Mammary epithelial cell (primary cell): ENCODE measurements at regions not wholly inside any gene's neighbourhood (a gene's known extent, or its start where the extent isn't known, plus 50 kb on each side); places are given as distances from the start of the nearest gene placed in this dataset.

Source experiments
- EZH2 ChIP-seq: IDR thresholded peaks from 2 replicates; pipeline ENCODE4 v1.6.1; 2012; ENCODE audit warnings: low read length, inconsistent platforms, borderline replicate concordance
- TF ChIP-seq, protein P1 (sequence below), 2 donors: IDR thresholded peaks in 1 of 2; conservative IDR thresholded peaks in 1 of 2; 2 replicates each; pipeline ENCODE4 v1.5.1; 2011 to 2012; ENCODE audit warnings: inconsistent platforms in 2 of 2, low read length in 2 of 2, mild to moderate bottlenecking in 2 of 2, control low read depth in 1 of 2, low read depth in 1 of 2; ENCODE audit not compliant: insufficient read depth in 1 of 2; ENCODE audit errors: extremely low read depth in 1 of 2

DNA sequence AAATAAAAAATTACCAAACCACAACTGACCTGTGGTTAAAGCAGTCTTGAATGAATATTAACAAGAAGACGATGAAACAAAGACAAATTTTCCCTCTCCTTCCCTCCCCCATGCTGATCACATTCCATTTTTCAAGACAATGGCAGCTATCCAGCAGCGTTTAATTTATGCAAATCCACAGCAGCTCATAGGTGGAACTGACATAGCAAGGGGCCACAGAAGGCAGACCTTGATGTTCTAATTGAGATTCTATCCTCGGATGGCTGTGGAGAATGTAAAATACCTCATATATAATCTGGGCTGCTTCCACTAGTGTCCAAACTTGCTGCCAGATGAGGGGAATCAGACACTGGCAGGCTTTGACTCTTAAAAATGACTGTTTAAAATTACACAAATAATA is 211.5 kb downstream of the CHRDL1 start:
- TF ChIP-seq, protein P1, sequence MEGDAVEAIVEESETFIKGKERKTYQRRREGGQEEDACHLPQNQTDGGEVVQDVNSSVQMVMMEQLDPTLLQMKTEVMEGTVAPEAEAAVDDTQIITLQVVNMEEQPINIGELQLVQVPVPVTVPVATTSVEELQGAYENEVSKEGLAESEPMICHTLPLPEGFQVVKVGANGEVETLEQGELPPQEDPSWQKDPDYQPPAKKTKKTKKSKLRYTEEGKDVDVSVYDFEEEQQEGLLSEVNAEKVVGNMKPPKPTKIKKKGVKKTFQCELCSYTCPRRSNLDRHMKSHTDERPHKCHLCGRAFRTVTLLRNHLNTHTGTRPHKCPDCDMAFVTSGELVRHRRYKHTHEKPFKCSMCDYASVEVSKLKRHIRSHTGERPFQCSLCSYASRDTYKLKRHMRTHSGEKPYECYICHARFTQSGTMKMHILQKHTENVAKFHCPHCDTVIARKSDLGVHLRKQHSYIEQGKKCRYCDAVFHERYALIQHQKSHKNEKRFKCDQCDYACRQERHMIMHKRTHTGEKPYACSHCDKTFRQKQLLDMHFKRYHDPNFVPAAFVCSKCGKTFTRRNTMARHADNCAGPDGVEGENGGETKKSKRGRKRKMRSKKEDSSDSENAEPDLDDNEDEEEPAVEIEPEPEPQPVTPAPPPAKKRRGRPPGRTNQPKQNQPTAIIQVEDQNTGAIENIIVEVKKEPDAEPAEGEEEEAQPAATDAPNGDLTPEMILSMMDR (conservative IDR thresholded peaks at IDR 0.05 in 1 of 2, IDR thresholded peaks at IDR 0.05 in 1 of 2; ENCODE audit: extremely low read depth in 1 of 2, insufficient read depth in 1 of 2, low read depth in 1 of 2, low read length in 2 of 2): no peak
- no peak for TF ChIP-seq EZH2
